ENCODE measurements at regions not wholly inside any gene's neighbourhood (a gene's known extent, or its start where the extent isn't known, plus 50 kb on each side); places are given as distances from the start of the nearest gene placed in this dataset.

DNA sequence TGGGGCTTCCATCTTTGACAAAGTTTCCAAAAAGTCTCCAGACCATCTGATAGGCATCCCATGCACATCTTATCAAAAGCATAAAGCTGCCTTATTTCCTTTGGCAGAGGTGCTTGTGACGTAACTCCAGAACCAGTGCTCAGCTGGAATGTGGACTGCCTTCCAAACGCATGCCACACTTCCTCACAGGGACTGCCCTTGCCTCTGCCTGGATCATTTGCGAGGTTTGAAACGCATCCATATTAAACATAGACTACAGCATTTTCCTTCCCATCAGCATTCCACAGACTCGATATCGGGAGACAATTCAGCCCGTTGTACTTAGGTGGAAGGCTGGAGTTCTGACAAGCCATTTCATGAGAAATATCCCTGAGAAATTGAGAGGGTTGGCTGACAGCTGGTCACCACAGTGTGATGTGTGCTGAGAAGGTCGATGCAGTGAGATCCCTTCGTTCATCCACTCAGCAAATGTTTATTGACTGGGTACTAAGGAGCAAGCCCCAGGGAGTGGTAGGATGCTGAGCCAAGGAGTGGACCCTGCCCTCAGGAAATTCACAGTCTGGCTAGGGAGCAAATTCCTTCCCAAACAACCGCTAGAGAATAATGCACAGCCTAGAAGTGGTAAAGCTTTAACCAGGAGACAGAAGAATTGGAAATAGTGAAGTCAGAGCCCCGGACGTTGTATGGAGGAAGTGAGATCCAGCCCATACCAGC is 376.0 kb downstream of the BCOR start:
- WGBS (ENCODE audit: extremely low coverage, insufficient read length, low lambda C conversion rate) = no CpG with 5 or more reads among the region's 12 CpGs
- peaks cover 59 to 69% of the 10 kb centered on the region in 2 experiments for H3K9me3 Mint-ChIP-seq

More for the DNA sequence above, 376.0 kb downstream of the BCOR start:
- DNase-seq = no peak
- H3K27ac ChIP-seq (ENCODE audit: insufficient read length, low read depth, low read length) = no peak overlapping the region
- no peak overlapping the region for H2AK5ac ChIP-seq (ENCODE audit: insufficient read length, low read length)
- no peak overlapping the region for H3K14ac ChIP-seq (ENCODE audit: insufficient read depth, low read length)
- no peak overlapping the region for H4K91ac ChIP-seq (ENCODE audit: insufficient read length, low read depth, low read length)
- H3K9ac ChIP-seq (ENCODE audit: extremely low read depth, insufficient read length, low read length) = no peak overlapping the region
- no peak overlapping the region for H3K18ac ChIP-seq (ENCODE audit: insufficient read length, low read depth, low read length)
- no peak overlapping the region for H3K56ac ChIP-seq (ENCODE audit: insufficient read length, low read depth, low read length)
- H3K27me3 ChIP-seq (ENCODE audit: insufficient read depth, low read length) = 0 out of 2 replicates have a peak, but pooled peaks cover 3% of the 10 kb centered on the region
- no peak overlapping the region for H2BK15ac ChIP-seq (ENCODE audit: low read depth, low read length)
- H3K4ac ChIP-seq (ENCODE audit: low read depth, low read length) = no peak overlapping the region
- H3K23me2 ChIP-seq (ENCODE audit: insufficient read length, low read depth, low read length, poor library complexity, severe bottlenecking) = no peaks in the 10 kb centered on the region
- H2BK5ac ChIP-seq (ENCODE audit: insufficient read length, low read length) = no peak overlapping the region
- no peaks in the 10 kb centered on the region for H4K20me1 ChIP-seq (ENCODE audit: control insufficient read depth, insufficient read depth, insufficient read length)
- no peak overlapping the region for H3K4me2 ChIP-seq (ENCODE audit: insufficient read depth, insufficient read length, low read length)
- H2BK20ac ChIP-seq (ENCODE audit: low read depth, low read length, poor library complexity, severe bottlenecking) = no peak overlapping the region
- no peaks in the 10 kb centered on the region for H3K79me2 ChIP-seq (ENCODE audit: insufficient read depth, low read length)
- H4K8ac ChIP-seq (replicated peaks; ENCODE audit: insufficient read length, low read depth, low read length) = no peak overlapping the region
- H3T11ph ChIP-seq (ENCODE audit: low read length) = no peak overlapping the region
- H2BK12ac ChIP-seq (ENCODE audit: insufficient read length, low read depth, low read length) = no peak overlapping the region
- Mint-ChIP-seq H3K4me3 (no peak overlapping the region), H3K4me1 (peaks cover 4 to 6% of the 10 kb centered on the region in 2 experiments; a peak in 2 of 4 replicates), H3K27ac (no peak overlapping the region), H3K27me3 (ENCODE audit: low read depth) (no peaks in the 10 kb centered on the region; the same call in 1 of the 2 replicates), H3K36me3 (ENCODE audit: insufficient read depth in 1 of 3, low read depth in 3 of 3) (peaks cover 0 to 2% (median 2%) of the 10 kb centered on the region in 3 experiments; a peak in 2 of 7 replicates)
- H2AFZ ChIP-seq (ENCODE audit: low read length) = no peak overlapping the region
- no peaks in the 10 kb centered on the region for H3K4me1 ChIP-seq (ENCODE audit: insufficient read depth, low read length)
- TF ChIP-seq, protein P1, sequence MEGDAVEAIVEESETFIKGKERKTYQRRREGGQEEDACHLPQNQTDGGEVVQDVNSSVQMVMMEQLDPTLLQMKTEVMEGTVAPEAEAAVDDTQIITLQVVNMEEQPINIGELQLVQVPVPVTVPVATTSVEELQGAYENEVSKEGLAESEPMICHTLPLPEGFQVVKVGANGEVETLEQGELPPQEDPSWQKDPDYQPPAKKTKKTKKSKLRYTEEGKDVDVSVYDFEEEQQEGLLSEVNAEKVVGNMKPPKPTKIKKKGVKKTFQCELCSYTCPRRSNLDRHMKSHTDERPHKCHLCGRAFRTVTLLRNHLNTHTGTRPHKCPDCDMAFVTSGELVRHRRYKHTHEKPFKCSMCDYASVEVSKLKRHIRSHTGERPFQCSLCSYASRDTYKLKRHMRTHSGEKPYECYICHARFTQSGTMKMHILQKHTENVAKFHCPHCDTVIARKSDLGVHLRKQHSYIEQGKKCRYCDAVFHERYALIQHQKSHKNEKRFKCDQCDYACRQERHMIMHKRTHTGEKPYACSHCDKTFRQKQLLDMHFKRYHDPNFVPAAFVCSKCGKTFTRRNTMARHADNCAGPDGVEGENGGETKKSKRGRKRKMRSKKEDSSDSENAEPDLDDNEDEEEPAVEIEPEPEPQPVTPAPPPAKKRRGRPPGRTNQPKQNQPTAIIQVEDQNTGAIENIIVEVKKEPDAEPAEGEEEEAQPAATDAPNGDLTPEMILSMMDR (conservative IDR thresholded peaks at IDR 0.05) = no peak
- H3K79me1 ChIP-seq (ENCODE audit: insufficient read depth, low read depth, low read length, poor library complexity, severe bottlenecking) = no peaks in the 10 kb centered on the region
- H4K5ac ChIP-seq (ENCODE audit: insufficient read length, low read depth, low read length) = no peak overlapping the region
- no peak overlapping the region for H2BK120ac ChIP-seq (ENCODE audit: low read depth, low read length, poor library complexity, severe bottlenecking)
- H3K9me3 ChIP-seq (ENCODE audit: control insufficient read depth, low read depth, low read length) = no peaks in the 10 kb centered on the region
- H3K23ac ChIP-seq (ENCODE audit: insufficient read length, low read depth, low read length) = no peak overlapping the region

Measured in H9 (cell line).